Prostate gland (tissue), 2 donors: ENCODE measurements at regions not wholly inside any gene's neighbourhood (a gene's known extent, or its start where the extent isn't known, plus 50 kb on each side); places are given as distances from the start of the nearest gene placed in this dataset.

Source experiments
- POLR2AphosphoS5 ChIP-seq: sonication (generic); formaldehyde crosslinking; IDR thresholded peaks from one replicate; pipeline ENCODE4 v1.6.1; 2017; ENCODE audit warnings: antibody characterized with exemption
- TF ChIP-seq, protein P1 (sequence below), 4 experiments: fragments of 200-600 bp in 2 of 4; fragments of 450-650 bp in 2 of 4; sonication (generic) in 2 of 4; IDR thresholded peaks; 1 replicate in 3 of 4; 2 replicates in 1 of 4; pipeline ENCODE4 v1.5.1; 2016 to 2019; ENCODE audit warnings: antibody characterized with exemption in 4 of 4, mild to moderate bottlenecking in 2 of 4, moderate library complexity in 2 of 4

DNA sequence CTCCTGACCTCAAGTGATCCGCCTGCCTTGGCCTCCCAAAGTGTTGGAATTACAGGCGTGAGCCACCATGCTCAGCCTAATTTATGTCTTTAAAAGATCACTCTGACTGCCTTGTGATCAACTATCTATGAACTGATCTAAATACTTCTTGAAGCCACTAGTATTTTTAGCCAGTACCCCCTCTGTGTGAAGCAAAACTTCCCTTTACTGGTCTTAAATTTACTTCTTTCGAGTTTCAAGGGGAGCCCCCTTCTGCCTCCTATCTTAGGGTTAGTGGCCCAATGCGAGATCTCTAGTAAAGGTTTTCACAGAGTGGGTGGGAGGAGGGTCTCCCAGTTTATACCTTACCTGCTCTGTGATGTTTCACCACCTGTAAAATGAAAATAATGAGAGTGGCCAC is 66.1 kb upstream of the RPL11 start:
- TF ChIP-seq POLR2AphosphoS5: no peak
- TF ChIP-seq, protein P1, sequence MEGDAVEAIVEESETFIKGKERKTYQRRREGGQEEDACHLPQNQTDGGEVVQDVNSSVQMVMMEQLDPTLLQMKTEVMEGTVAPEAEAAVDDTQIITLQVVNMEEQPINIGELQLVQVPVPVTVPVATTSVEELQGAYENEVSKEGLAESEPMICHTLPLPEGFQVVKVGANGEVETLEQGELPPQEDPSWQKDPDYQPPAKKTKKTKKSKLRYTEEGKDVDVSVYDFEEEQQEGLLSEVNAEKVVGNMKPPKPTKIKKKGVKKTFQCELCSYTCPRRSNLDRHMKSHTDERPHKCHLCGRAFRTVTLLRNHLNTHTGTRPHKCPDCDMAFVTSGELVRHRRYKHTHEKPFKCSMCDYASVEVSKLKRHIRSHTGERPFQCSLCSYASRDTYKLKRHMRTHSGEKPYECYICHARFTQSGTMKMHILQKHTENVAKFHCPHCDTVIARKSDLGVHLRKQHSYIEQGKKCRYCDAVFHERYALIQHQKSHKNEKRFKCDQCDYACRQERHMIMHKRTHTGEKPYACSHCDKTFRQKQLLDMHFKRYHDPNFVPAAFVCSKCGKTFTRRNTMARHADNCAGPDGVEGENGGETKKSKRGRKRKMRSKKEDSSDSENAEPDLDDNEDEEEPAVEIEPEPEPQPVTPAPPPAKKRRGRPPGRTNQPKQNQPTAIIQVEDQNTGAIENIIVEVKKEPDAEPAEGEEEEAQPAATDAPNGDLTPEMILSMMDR (IDR thresholded peaks at IDR 0.05): no peak
